ENCODE measurements at regions not wholly inside any gene's neighbourhood (a gene's known extent, or its start where the extent isn't known, plus 50 kb on each side); places are given as distances from the start of the nearest gene placed in this dataset.

- POLR2A ChIA-PET = no interaction called here
- no TSS peak for BruUV-seq (replicated peaks)
Measured at GRCh38 chr5:5675511-5675910, 253.0 kb downstream of the ICE1 start.

GRCh38 chr5:5671823-5672222 is 249.3 kb downstream of the ICE1 start:
- CTCF ChIA-PET = no interaction called here
- POLR2A ChIA-PET = no interaction called here

More at GRCh38 chr5:5675511-5675910, 253.0 kb downstream of the ICE1 start:
- no peak for DNase-seq (ENCODE audit: low read depth, low spot score)
- Histone ChIP-seq H3K27me3 (ENCODE audit: control insufficient read depth in 2 of 2, insufficient read depth in 2 of 2, low read length in 2 of 2) (no peaks in the 10 kb centered on the region), H3K9me1 (replicated peaks; ENCODE audit: control insufficient read depth, extremely low read depth, insufficient read depth, low read length) (no peaks in the 10 kb centered on the region), H3K36me3 (ENCODE audit: control insufficient read depth in 2 of 2, extremely low read depth in 1 of 2, insufficient read depth in 2 of 2, low read length in 2 of 2) (no peaks in the 10 kb centered on the region), H3K4me2 (ENCODE audit: insufficient read depth, low read length) (no peak overlapping the region), H3K9me3 (replicated peaks; ENCODE audit: control insufficient read depth, insufficient read depth, low read length) (peaks cover 5% of the 10 kb centered on the region), H3K4me3 (replicated peaks in 1 of 3; ENCODE audit: insufficient read depth in 1 of 3, low read depth in 1 of 3, low read length in 3 of 3) (no peak overlapping the region), H4K20me1 (replicated peaks; ENCODE audit: control insufficient read depth, extremely low read depth, insufficient read depth, low read length) (no peaks in the 10 kb centered on the region), H3K9ac (replicated peaks; ENCODE audit: extremely low read depth, insufficient read depth, low read length) (no peak overlapping the region), H3K79me2 (ENCODE audit: control insufficient read depth, insufficient read depth, low read length) (no peaks in the 10 kb centered on the region), H2AFZ (ENCODE audit: low read depth, low read length) (no peak overlapping the region), H3K27ac (ENCODE audit: insufficient read depth, low read depth, low read length) (no peak overlapping the region), H3K4me1 (ENCODE audit: control insufficient read depth, extremely low read depth, insufficient read depth, low read length) (no peaks in the 10 kb centered on the region)
- dilution Hi-C loops (cut with MboI; ENCODE audit: extremely low pct_ligation_motif_present, low sequenced_read_pairs) (no loop called here), intact Hi-C loops (cut with micrococcal nuclease) (no loop called here)
- FAIRE-seq = no peak
- TF ChIP-seq GATA2 (IDR thresholded peaks at IDR 0.05; ENCODE audit: insufficient read depth, insufficient read length, low read depth, low read length) = no peak
- TF ChIP-seq POLR2A (IDR thresholded peaks at IDR 0.05; ENCODE audit: low read depth, low read length) = no peak
- no peak for TF ChIP-seq POLR2AphosphoS5 (IDR thresholded peaks at IDR 0.05; ENCODE audit: insufficient read depth, low read depth, low read length)
- TF ChIP-seq FOS (IDR thresholded peaks at IDR 0.05; ENCODE audit: borderline replicate concordance, insufficient read depth, low read length) = no peak
- CTCF ChIA-PET = no interaction called here

More at GRCh38 chr5:5671823-5672222, 249.3 kb downstream of the ICE1 start:
- Histone ChIP-seq H3K27me3 (ENCODE audit: control insufficient read depth in 2 of 2, insufficient read depth in 2 of 2, low read length in 2 of 2) (no peaks in the 10 kb centered on the region), H3K4me1 (ENCODE audit: control insufficient read depth, extremely low read depth, insufficient read depth, low read length) (no peaks in the 10 kb centered on the region), H3K27ac (ENCODE audit: insufficient read depth, low read depth, low read length) (no peak overlapping the region), H2AFZ (ENCODE audit: low read depth, low read length) (no peak overlapping the region), H3K9me3 (replicated peaks; ENCODE audit: control insufficient read depth, insufficient read depth, low read length) (peaks cover 1% of the 10 kb centered on the region), H3K36me3 (ENCODE audit: control insufficient read depth in 2 of 2, extremely low read depth in 1 of 2, insufficient read depth in 2 of 2, low read length in 2 of 2) (no peaks in the 10 kb centered on the region), H3K9ac (replicated peaks; ENCODE audit: extremely low read depth, insufficient read depth, low read length) (no peak overlapping the region), H3K4me3 (replicated peaks in 1 of 3; ENCODE audit: insufficient read depth in 1 of 3, low read depth in 1 of 3, low read length in 3 of 3) (no peak overlapping the region), H4K20me1 (replicated peaks; ENCODE audit: control insufficient read depth, extremely low read depth, insufficient read depth, low read length) (no peaks in the 10 kb centered on the region), H3K9me1 (replicated peaks; ENCODE audit: control insufficient read depth, extremely low read depth, insufficient read depth, low read length) (no peaks in the 10 kb centered on the region), H3K4me2 (ENCODE audit: insufficient read depth, low read length) (no peak overlapping the region), H3K79me2 (ENCODE audit: control insufficient read depth, insufficient read depth, low read length) (no peaks in the 10 kb centered on the region)
- FAIRE-seq (no peak), DNase-seq (ENCODE audit: low read depth, low spot score) (no peak)
- TF ChIP-seq FOS (IDR thresholded peaks at IDR 0.05; ENCODE audit: borderline replicate concordance, insufficient read depth, low read length) (no peak), JUN (IDR thresholded peaks at IDR 0.05; ENCODE audit: borderline replicate concordance, insufficient read depth, insufficient read length, low read depth) (no peak)
- no TSS peak for BruUV-seq (replicated peaks)
- intact Hi-C loops (cut with micrococcal nuclease) (no loop called here), dilution Hi-C loops (cut with MboI; ENCODE audit: extremely low pct_ligation_motif_present, low sequenced_read_pairs) (no loop called here)
